SK-N-SH (cell line): ENCODE measurements at regions not wholly inside any gene's neighbourhood (a gene's known extent, or its start where the extent isn't known, plus 50 kb on each side); places are given as distances from the start of the nearest gene placed in this dataset.
"Not testable (repeated sequence)": the region's sequence is repeated elsewhere in the genome, so short reads cannot be mapped to it uniquely, and the experiment has no call there.

Experiments used
- CTCF ChIP-seq: fragments of 200-600 bp; sonication (generic); IDR thresholded peaks from 2 replicates; pipeline ENCODE4 v1.6.1; 2017; ENCODE audit warnings: antibody characterized with exemption, mild to moderate bottlenecking, moderate library complexity
- USF2 ChIP-seq: fragments of 150-350 bp; IDR thresholded peaks from 2 replicates; pipeline ENCODE4 v1.6.1; 2017; ENCODE audit warnings: antibody characterized with exemption, low read length, low read depth, borderline replicate concordance
- YY1 ChIP-seq: IDR thresholded peaks from 2 replicates; pipeline ENCODE4 v1.4.0; 2012; ENCODE audit warnings: low read depth, mild to moderate bottlenecking

GRCh38 chr22:16417498-16417897, 175.1 kb downstream of the CCT8L2 start:
- not testable (repeated sequence) for TF ChIP-seq CTCF, USF2, YY1
